ENCODE measurements at regions not wholly inside any gene's neighbourhood (a gene's known extent, or its start where the extent isn't known, plus 50 kb on each side); places are given as distances from the start of the nearest gene placed in this dataset.

DNA sequence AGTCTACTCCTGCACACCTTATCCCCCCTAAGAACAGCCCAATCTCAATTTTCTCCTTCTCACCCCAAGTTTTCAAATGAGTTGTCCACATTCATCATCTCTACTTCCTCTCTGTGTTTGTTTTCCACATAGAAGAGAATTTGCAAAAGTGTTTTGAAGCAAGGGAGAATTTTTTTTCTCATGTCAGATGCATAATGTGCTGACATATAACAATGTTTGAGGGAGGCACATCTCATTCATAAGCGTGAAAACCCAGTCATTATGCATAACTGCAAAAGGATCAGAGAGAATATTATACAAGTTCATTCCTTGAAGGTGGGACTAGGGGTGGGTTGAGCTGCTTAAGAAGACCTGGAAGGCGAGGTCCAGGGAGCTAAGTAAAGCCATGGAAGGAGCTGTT lies 80.8 kb upstream of the SLC1A4 start:
- no peak for DNase-seq
- Histone ChIP-seq H3K4me3 (no peak overlapping the region), H3K4me1 (peaks cover 10% of the 10 kb centered on the region), H3K36me3 (no peaks in the 10 kb centered on the region), H3K27me3 (ENCODE audit: low read depth) (no peaks in the 10 kb centered on the region), H3K9me3 (replicated peaks) (no peaks in the 10 kb centered on the region), H3K27ac (replicated peaks) (no peak overlapping the region)
- TF ChIP-seq CTCF (IDR thresholded peaks at IDR 0.05; ENCODE audit: borderline replicate concordance) = no peak
- intact Hi-C loops (cut with micrococcal nuclease) = no loop called here

DNA sequence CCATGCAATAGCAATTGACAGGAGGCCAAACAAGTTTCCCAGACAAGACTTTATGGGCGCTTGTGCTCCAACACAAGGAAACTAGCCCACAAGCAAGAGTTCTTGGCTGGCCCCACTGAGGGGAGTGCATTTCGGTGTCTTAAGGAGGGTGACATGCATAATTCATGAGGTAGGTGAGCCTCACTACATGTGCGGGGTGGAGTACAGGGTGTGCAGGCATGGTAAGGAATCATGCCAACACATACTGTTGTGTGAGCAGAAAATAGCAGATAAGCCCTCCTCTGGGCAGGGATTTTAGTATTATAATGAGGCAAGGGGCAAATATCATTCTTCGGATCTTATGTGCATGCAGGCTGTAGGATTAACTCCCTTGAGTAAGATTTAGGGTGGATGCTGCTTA lies 78.7 kb upstream of the SLC1A4 start:
- peaks cover 10% of the 10 kb centered on the region for H3K4me1 ChIP-seq
- intact Hi-C loops (cut with micrococcal nuclease) = no loop called here
- H3K9me3 ChIP-seq (replicated peaks) = no peaks in the 10 kb centered on the region
- no peak for DNase-seq
- no peak overlapping the region for H3K27ac ChIP-seq (replicated peaks)
- no peaks in the 10 kb centered on the region for H3K27me3 ChIP-seq (ENCODE audit: low read depth)
- no peak for TF ChIP-seq CTCF (IDR thresholded peaks at IDR 0.05; ENCODE audit: borderline replicate concordance)
- no peaks in the 10 kb centered on the region for H3K36me3 ChIP-seq
- no peak overlapping the region for H3K4me3 ChIP-seq

GRCh38 chr2:64910972-64911433 lies 78.2 kb upstream of the SLC1A4 start:
- Histone ChIP-seq H3K9me3 (replicated peaks) (no peaks in the 10 kb centered on the region), H3K27ac (replicated peaks) (no peak overlapping the region), H3K27me3 (ENCODE audit: low read depth) (no peaks in the 10 kb centered on the region), H3K36me3 (no peaks in the 10 kb centered on the region), H3K4me3 (no peak overlapping the region), H3K4me1 (peaks cover 10% of the 10 kb centered on the region)
- intact Hi-C loops (cut with micrococcal nuclease) = no loop called here
- no peak for TF ChIP-seq CTCF (IDR thresholded peaks at IDR 0.05; ENCODE audit: borderline replicate concordance)
- no peak for DNase-seq

GRCh38 chr2:64913357-64913869 lies 75.8 kb upstream of the SLC1A4 start:
- no peak for DNase-seq
- H3K27me3 ChIP-seq (ENCODE audit: low read depth) = no peaks in the 10 kb centered on the region
- intact Hi-C loops (cut with micrococcal nuclease) = no loop called here
- peaks cover 16% of the 10 kb centered on the region for H3K4me1 ChIP-seq
- H3K27ac ChIP-seq (replicated peaks) = no peak overlapping the region
- no peak for TF ChIP-seq CTCF (IDR thresholded peaks at IDR 0.05; ENCODE audit: borderline replicate concordance)
- H3K36me3 ChIP-seq = no peaks in the 10 kb centered on the region
- no peaks in the 10 kb centered on the region for H3K9me3 ChIP-seq (replicated peaks)
- no peak overlapping the region for H3K4me3 ChIP-seq

DNA sequence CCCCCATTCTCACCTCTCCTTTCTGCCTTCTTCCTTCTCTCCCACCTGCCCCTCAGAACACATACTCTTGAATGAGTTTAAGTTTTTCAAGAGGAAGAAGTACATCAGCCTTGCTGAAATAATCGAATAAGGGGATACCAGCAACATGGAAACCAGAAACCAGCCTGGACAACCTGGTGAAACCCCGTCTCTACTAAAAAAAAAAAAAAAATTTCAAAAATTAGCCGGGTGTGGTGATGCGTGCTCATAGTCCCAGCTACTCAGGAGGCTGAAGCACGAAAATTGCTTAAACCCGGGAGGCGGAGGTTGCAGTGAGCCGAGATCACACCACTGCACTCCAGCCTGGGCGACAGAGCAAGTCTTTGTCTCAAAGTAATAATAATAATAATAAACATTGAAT lies 75.0 kb upstream of the SLC1A4 start:
- TF ChIP-seq CTCF (IDR thresholded peaks at IDR 0.05; ENCODE audit: borderline replicate concordance) = no peak
- DNase-seq = no peak
- no peak overlapping the region for H3K4me3 ChIP-seq
- no peaks in the 10 kb centered on the region for H3K9me3 ChIP-seq (replicated peaks)
- intact Hi-C loops (cut with micrococcal nuclease) = no loop called here
- H3K27ac ChIP-seq (replicated peaks) = no peak overlapping the region
- peaks cover 16% of the 10 kb centered on the region for H3K4me1 ChIP-seq
- no peaks in the 10 kb centered on the region for H3K36me3 ChIP-seq
- H3K27me3 ChIP-seq (ENCODE audit: low read depth) = no peaks in the 10 kb centered on the region
